H1 (cell line): ENCODE measurements at regions not wholly inside any gene's neighbourhood (a gene's known extent, or its start where the extent isn't known, plus 50 kb on each side); places are given as distances from the start of the nearest gene placed in this dataset.

Source experiments
- CTCF ChIA-PET: fragments of 300-600 bp; sonication (Branson Sonifier 250); formaldehyde crosslinking; loops from one replicate; lab custom pipeline; 2021; ENCODE audit not compliant: partially characterized antibody; lab: Charles Lee
- POLR2A ChIA-PET: fragments of 300-600 bp; sonication (Branson Sonifier 250); formaldehyde crosslinking; loops from one replicate; lab custom pipeline; 2021; ENCODE audit warnings: inconsistent platforms; ENCODE audit not compliant: partially characterized antibody; lab: Charles Lee
- DNase-seq, 2 experiments: peaks; one replicate each; pipeline versions ENCODE4 v3.0.0 to v3.0.0-alpha.2; 2010 to 2022; ENCODE audit warnings: low spot score in 2 of 2, low read depth in 1 of 2, mixed read lengths in 1 of 2
- FAIRE-seq: peaks from 2 replicates; lab custom pipeline; 2011; peaks lifted over from hg19 to GRCh38; lab: Jason Lieb, UNC
- H2AFZ ChIP-seq: 2 replicates; pipeline ENCODE4 v1.8.1; 2012; ENCODE audit warnings: low read length, inconsistent platforms
- H2AK5ac ChIP-seq: 2 replicates; pipeline ENCODE4 v1.6.1; 2013; ENCODE audit warnings: low read depth, low read length
- H2BK120ac ChIP-seq: replicated peaks from 2 replicates; pipeline ENCODE3; 2013; ENCODE audit warnings: low read depth, low read length, inconsistent platforms
- H2BK12ac ChIP-seq: 2 replicates; pipeline ENCODE4 v1.6.1; 2013; ENCODE audit warnings: low read depth, low read length
- H2BK15ac ChIP-seq: 2 replicates; pipeline ENCODE4 v1.6.1; 2013; ENCODE audit warnings: low read length
- H2BK20ac ChIP-seq: 2 replicates; pipeline ENCODE4 v1.6.1; 2013; ENCODE audit warnings: low read length
- H2BK5ac ChIP-seq: 2 replicates; pipeline ENCODE4 v1.6.1; 2013; ENCODE audit warnings: low read depth, low read length
- H3K14ac ChIP-seq: 2 replicates; pipeline ENCODE4 v1.6.1; 2013; ENCODE audit warnings: inconsistent platforms; ENCODE audit not compliant: insufficient read length
- H3K18ac ChIP-seq: 2 replicates; pipeline ENCODE4 v1.6.1; 2013; ENCODE audit warnings: low read length; ENCODE audit errors: extremely low read depth
- H3K23ac ChIP-seq: 2 replicates; pipeline ENCODE4 v1.6.1; 2013; ENCODE audit warnings: inconsistent platforms; ENCODE audit not compliant: insufficient read length
- H3K23me2 ChIP-seq: 2 replicates; pipeline ENCODE4 v1.6.1; 2013; ENCODE audit warnings: low read depth, low read length
- H3K27ac ChIP-seq: 2 replicates; pipeline ENCODE4 v1.6.1; 2011; ENCODE audit warnings: low read depth, low read length, inconsistent platforms
- H3K27me3 ChIP-seq, 4 experiments: replicated peaks in 1 of 4; 1 replicate in 1 of 4; 2 replicates in 3 of 4; pipeline versions ENCODE4 v1.6.1 to v1.8.1; 2011 to 2013; ENCODE audit warnings: low read length in 3 of 4, mild to moderate bottlenecking in 3 of 4, inconsistent platforms in 2 of 4, mixed read lengths in 2 of 4, moderate library complexity in 1 of 4; ENCODE audit not compliant: control insufficient read depth in 3 of 4, insufficient read depth in 3 of 4; ENCODE audit errors: extremely low read depth in 1 of 4
- H3K36me3 ChIP-seq, 4 experiments: 2 replicates each; pipeline versions ENCODE4 v1.6.1 to v1.8.1; 2011 to 2013; ENCODE audit warnings: mild to moderate bottlenecking in 4 of 4, low read length in 3 of 4, moderate library complexity in 2 of 4, control low read depth in 1 of 4, inconsistent platforms in 1 of 4; ENCODE audit not compliant: insufficient read depth in 4 of 4, control insufficient read depth in 2 of 4
- H3K4ac ChIP-seq: replicated peaks from 2 replicates; pipeline ENCODE3; 2013; ENCODE audit warnings: low read length, low read depth, mixed read lengths, inconsistent platforms; ENCODE audit not compliant: insufficient read length
- H3K4me1 ChIP-seq, 4 experiments: replicated peaks in 1 of 4; 1 replicate in 1 of 4; 2 replicates in 3 of 4; pipeline versions ENCODE4 v1.6.1 to v1.8.1; 2011 to 2013; ENCODE audit warnings: low read length in 3 of 4, inconsistent platforms in 2 of 4, mixed read lengths in 1 of 4; ENCODE audit not compliant: insufficient read depth in 4 of 4, control insufficient read depth in 3 of 4
- H3K4me2 ChIP-seq, 2 experiments: 2 replicates each; pipeline versions ENCODE4 v1.6.1 to v1.8.1; 2011 to 2013; ENCODE audit warnings: low read depth in 2 of 2, low read length in 2 of 2, control low read depth in 1 of 2, inconsistent platforms in 1 of 2, mild to moderate bottlenecking in 1 of 2; ENCODE audit not compliant: insufficient read depth in 1 of 2
- H3K4me3 ChIP-seq, 4 experiments: fragments of 200-600, 300-600 bp in 1 of 4; sonication (generic), shearing (Covaris generic), sonication (Bioruptor Twin) in 1 of 4; 2 replicates each; pipeline versions ENCODE4 v1.5.1 to v1.8.1; 2011 to 2016; ENCODE audit warnings: low read length in 4 of 4, low read depth in 3 of 4, control low read depth in 2 of 4, inconsistent platforms in 2 of 4, mild to moderate bottlenecking in 2 of 4, mixed read lengths in 1 of 4, moderate library complexity in 1 of 4; ENCODE audit not compliant: insufficient read depth in 2 of 4; ENCODE audit errors: extremely low read depth in 1 of 4
- H3K56ac ChIP-seq: replicated peaks from 2 replicates; pipeline ENCODE3; 2013; ENCODE audit warnings: low read depth, mild to moderate bottlenecking, mixed read lengths, low read length, inconsistent platforms; ENCODE audit not compliant: insufficient read length
- H3K79me1 ChIP-seq: 2 replicates; pipeline ENCODE4 v1.6.1; 2013; ENCODE audit warnings: low read depth, low read length, control low read depth
- H3K79me2 ChIP-seq, 2 experiments: 2 replicates each; pipeline versions ENCODE4 v1.6.1 to v1.8.1; 2012 to 2013; ENCODE audit warnings: low read length in 2 of 2, mild to moderate bottlenecking in 2 of 2, inconsistent platforms in 1 of 2; ENCODE audit not compliant: insufficient read depth in 2 of 2, control insufficient read depth in 1 of 2
- H3K9ac ChIP-seq, 4 experiments: replicated peaks in 1 of 4; 1 replicate in 1 of 4; 2 replicates in 3 of 4; pipeline versions ENCODE4 v1.6.1 to v1.8.1; 2011 to 2013; ENCODE audit warnings: low read depth in 3 of 4, low read length in 3 of 4, control low read depth in 2 of 4, mild to moderate bottlenecking in 2 of 4, moderate library complexity in 2 of 4, inconsistent platforms in 1 of 4; ENCODE audit errors: extremely low read depth in 1 of 4
- H3K9me3 ChIP-seq, 2 experiments: 2 replicates each; pipeline versions ENCODE4 v1.6.1 to v1.8.1; 2012 to 2013; ENCODE audit warnings: mild to moderate bottlenecking in 2 of 2, moderate library complexity in 2 of 2, control low read depth in 1 of 2, inconsistent platforms in 1 of 2, low read depth in 1 of 2, low read length in 1 of 2, mixed read lengths in 1 of 2; ENCODE audit not compliant: insufficient read depth in 2 of 2
- H4K20me1 ChIP-seq, 2 experiments: replicated peaks in 1 of 2; 2 replicates each; pipeline versions ENCODE3 to v1.8.1; 2011 to 2013; ENCODE audit warnings: inconsistent platforms in 2 of 2, low read length in 2 of 2, mild to moderate bottlenecking in 1 of 2; ENCODE audit not compliant: insufficient read depth in 2 of 2, control insufficient read depth in 1 of 2
- H4K5ac ChIP-seq: 2 replicates; pipeline ENCODE4 v1.6.1; 2013; ENCODE audit warnings: low read length, low read depth, mixed read lengths, inconsistent platforms; ENCODE audit not compliant: insufficient read length
- H4K8ac ChIP-seq: 2 replicates; pipeline ENCODE4 v1.8.0; 2013; ENCODE audit warnings: mild to moderate bottlenecking, moderate library complexity, low read length, inconsistent platforms; ENCODE audit not compliant: insufficient read depth; ENCODE audit errors: extremely low read depth
- H4K91ac ChIP-seq: replicated peaks from 2 replicates; pipeline ENCODE3; 2013; ENCODE audit warnings: low read length, mixed read lengths, inconsistent platforms; ENCODE audit not compliant: insufficient read length
- ASH2L ChIP-seq: fragments of 200-600, 300-600 bp; sonication (generic); IDR thresholded peaks from one replicate; pipeline ENCODE4 v1.7.1; 2017; ENCODE audit warnings: low read length
- BACH1 ChIP-seq: IDR thresholded peaks from 2 replicates; pipeline ENCODE4 v1.6.1; 2012; ENCODE audit warnings: low read length, improper control_type of control experiment
- CHD2 ChIP-seq: IDR thresholded peaks from 2 replicates; pipeline ENCODE4 v1.6.1; 2012; ENCODE audit warnings: low read length, improper control_type of control experiment
- KDM4A ChIP-seq: IDR thresholded peaks from one replicate; pipeline ENCODE4 v1.7.1; 2012; ENCODE audit warnings: low read depth, mild to moderate bottlenecking, moderate library complexity, low read length, inconsistent platforms; ENCODE audit not compliant: severe bottlenecking
- MAFK ChIP-seq: IDR thresholded peaks from 2 replicates; pipeline ENCODE4 v1.6.1; 2012; ENCODE audit warnings: low read depth, mild to moderate bottlenecking, improper control_type of control experiment, low read length
- POU5F1 ChIP-seq: IDR thresholded peaks from 2 replicates; pipeline ENCODE4 v1.6.1; 2011; ENCODE audit warnings: low read depth, mild to moderate bottlenecking, low read length, moderate library complexity
- RFX5 ChIP-seq: IDR thresholded peaks from 2 replicates; pipeline ENCODE4 v1.6.1; 2011; ENCODE audit warnings: low read depth, low read length, improper control_type of control experiment, borderline replicate concordance
- SIX5 ChIP-seq: IDR thresholded peaks from 2 replicates; pipeline ENCODE4 v1.6.1; 2011; ENCODE audit warnings: mild to moderate bottlenecking, low read depth, low read length
- ZNF274 ChIP-seq: IDR thresholded peaks from 2 replicates; pipeline ENCODE4 v1.7.0; 2012; ENCODE audit warnings: low read length, borderline replicate concordance; ENCODE audit errors: extremely low read depth
- WGBS, 2 experiments: shearing (Covaris generic) in 1 of 2; methylation state at CpG; one replicate each; pipeline versions ENCODE4 v1.1.6 to v1.1.7; 2013 to 2015; ENCODE audit warnings: low lambda C conversion rate in 2 of 2, mixed read lengths in 2 of 2, inconsistent platforms in 1 of 2, low coverage in 1 of 2, missing lambda C conversion rate in 1 of 2; ENCODE audit not compliant: insufficient replicate concordance in 2 of 2, insufficient coverage in 1 of 2, insufficient read length in 1 of 2; ENCODE audit errors: extremely low coverage in 1 of 2, missing lambda C conversion rate in 1 of 2; 5-methylcytosine and 5-hydroxymethylcytosine counted together
- TF ChIP-seq, protein P1 (sequence below): IDR thresholded peaks from 2 replicates; pipeline ENCODE4 v1.6.1; 2012; ENCODE audit warnings: inconsistent platforms

DNA sequence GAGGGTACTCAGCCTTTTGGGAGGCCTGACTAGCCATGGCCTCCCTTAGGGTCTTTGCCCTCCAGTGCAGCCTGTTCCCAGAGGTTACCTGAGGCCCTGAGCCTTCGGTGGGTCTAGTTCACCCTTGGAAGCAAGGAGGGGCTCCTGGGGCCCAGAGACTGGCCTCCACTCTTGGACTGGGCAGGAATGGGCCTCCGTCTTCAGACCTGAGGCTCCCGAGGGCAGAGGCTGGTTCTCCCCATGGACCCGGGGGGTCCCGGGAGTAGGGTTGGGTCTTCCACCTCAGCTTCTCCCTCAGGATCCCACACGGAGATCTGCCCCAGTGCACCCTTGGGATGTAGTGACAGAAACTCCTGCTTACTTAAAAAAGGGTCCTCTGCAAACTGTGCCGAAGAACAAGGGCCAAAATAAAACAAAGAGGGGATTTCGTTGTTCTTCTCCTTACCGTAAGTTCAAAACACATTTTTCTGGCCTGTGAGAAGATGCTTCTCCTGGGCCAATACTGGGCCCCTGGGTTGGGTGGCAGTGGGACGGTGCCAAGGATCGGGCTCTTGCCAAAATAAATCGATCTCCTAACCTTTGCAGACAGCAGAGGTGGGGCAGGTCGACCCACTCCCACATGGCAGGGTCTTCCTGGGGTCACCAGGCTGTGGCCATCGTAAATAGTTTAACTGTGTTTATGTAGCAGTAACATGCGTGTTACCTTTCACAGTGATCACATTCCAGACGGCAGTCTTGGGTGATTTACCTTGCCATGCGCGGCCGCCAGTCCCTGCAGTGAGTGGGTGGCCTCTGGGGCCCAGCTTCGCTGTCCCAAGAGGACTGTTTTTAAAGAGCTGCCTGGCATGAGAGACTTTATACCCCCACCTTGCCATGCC is 151.8 kb downstream of the VEGFA start:
- Histone ChIP-seq H3K4me1 (peaks cover 0 to 7% (median 2%) of the 10 kb centered on the region in 4 experiments; a peak in 3 of 7 replicates), H2BK120ac (no peak overlapping the region), H3K9me3 (no peaks in the 10 kb centered on the region), H2AFZ (no peak overlapping the region), H3K23ac (no peak overlapping the region), H3K23me2 (no peaks in the 10 kb centered on the region), H4K91ac (peak overlapping the region; percentile 41), H2BK12ac (0 out of 2 replicates have a peak overlapping the region, but pooled peaks have one; percentile 29), H2BK20ac (no peak overlapping the region), H3K79me2 (no peaks in the 10 kb centered on the region), H3K56ac (no peak overlapping the region), H3K79me1 (no peaks in the 10 kb centered on the region), H4K20me1 (no peaks in the 10 kb centered on the region), H3K27me3 (no peaks in the 10 kb centered on the region), H2AK5ac (no peak overlapping the region), H3K4me2 (no peak overlapping the region), H3K9ac (no peak overlapping the region), H3K36me3 (no peaks in the 10 kb centered on the region), H3K4me3 (no peak overlapping the region), H3K18ac (no peak overlapping the region), H3K4ac (no peak overlapping the region), H3K14ac (no peak overlapping the region), H3K27ac (no peak overlapping the region), H2BK15ac (no peak overlapping the region), H4K8ac (peak overlapping the region; percentile 38; the same call in 1 of the 2 replicates), H2BK5ac (no peak overlapping the region), H4K5ac (no peak overlapping the region)
- no peak for DNase-seq
- ChIA-PET POLR2A (interaction anchor here (0.9 kb wide), 1 partner anchor 9 kb away, joined by 3 read pairs; no protein-coding TSS in a partner anchor), CTCF (interaction anchor here (0.7 to 1.6 kb wide), 5 partner anchors 8 to 104 kb away, joined by 3 to 5 read pairs (median 3); no protein-coding TSS in a partner anchor)
- no peak for FAIRE-seq
- 90% methylated on average over 20 of the region's 20 CpGs; no CpG with 5 or more reads in 1 of the 2 experiments for WGBS, 2 experiments
- TF ChIP-seq, protein P1, sequence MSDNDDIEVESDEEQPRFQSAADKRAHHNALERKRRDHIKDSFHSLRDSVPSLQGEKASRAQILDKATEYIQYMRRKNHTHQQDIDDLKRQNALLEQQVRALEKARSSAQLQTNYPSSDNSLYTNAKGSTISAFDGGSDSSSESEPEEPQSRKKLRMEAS: no peak
- TF ChIP-seq KDM4A: no peak
- TF ChIP-seq ZNF274: no peak
- TF ChIP-seq CHD2: no peak
- TF ChIP-seq SIX5: no peak
- no peak for TF ChIP-seq POU5F1
- no peak for TF ChIP-seq MAFK
- no peak for TF ChIP-seq BACH1
- no peak for TF ChIP-seq RFX5
- no peak for TF ChIP-seq ASH2L
